ENCODE measurements at regions not wholly inside any gene's neighbourhood (a gene's known extent, or its start where the extent isn't known, plus 50 kb on each side); places are given as distances from the start of the nearest gene placed in this dataset.

DNA sequence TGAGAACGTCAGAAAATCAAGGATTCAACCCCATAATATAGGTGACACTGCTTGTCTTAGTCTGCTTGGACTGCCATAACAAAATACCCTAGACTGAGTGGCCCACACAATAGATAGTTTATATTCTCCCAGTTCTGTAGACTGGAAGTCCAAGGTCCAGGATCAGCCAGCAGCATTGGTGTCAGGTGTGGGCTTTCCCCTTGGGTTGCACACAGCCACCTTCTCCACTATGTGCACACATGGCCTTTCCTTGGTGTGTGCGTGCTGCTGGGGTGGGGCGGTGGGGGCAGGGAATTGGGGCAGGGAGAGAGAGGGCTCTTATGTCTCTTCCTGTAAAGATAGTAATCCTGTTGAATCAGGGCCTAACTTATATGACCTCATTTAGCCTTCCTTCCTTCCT, 106.4 kb downstream of the SLC25A47 start:
- TF ChIP-seq, protein P1, sequence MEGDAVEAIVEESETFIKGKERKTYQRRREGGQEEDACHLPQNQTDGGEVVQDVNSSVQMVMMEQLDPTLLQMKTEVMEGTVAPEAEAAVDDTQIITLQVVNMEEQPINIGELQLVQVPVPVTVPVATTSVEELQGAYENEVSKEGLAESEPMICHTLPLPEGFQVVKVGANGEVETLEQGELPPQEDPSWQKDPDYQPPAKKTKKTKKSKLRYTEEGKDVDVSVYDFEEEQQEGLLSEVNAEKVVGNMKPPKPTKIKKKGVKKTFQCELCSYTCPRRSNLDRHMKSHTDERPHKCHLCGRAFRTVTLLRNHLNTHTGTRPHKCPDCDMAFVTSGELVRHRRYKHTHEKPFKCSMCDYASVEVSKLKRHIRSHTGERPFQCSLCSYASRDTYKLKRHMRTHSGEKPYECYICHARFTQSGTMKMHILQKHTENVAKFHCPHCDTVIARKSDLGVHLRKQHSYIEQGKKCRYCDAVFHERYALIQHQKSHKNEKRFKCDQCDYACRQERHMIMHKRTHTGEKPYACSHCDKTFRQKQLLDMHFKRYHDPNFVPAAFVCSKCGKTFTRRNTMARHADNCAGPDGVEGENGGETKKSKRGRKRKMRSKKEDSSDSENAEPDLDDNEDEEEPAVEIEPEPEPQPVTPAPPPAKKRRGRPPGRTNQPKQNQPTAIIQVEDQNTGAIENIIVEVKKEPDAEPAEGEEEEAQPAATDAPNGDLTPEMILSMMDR (IDR thresholded peaks at IDR 0.05; ENCODE audit: insufficient read depth, low read depth, low read length), result no peak
- no peak for TF ChIP-seq EZH2 (IDR thresholded peaks at IDR 0.05; ENCODE audit: insufficient read depth, low read length)
